Peyer's patch (tissue), 4 donors: ENCODE measurements at regions not wholly inside any gene's neighbourhood (a gene's known extent, or its start where the extent isn't known, plus 50 kb on each side); places are given as distances from the start of the nearest gene placed in this dataset.

ENCODE experiments used
- POLR2A ChIP-seq, 2 donors: fragments of 450-650 bp; IDR thresholded peaks; one replicate each; pipeline ENCODE4 v1.5.1; 2017; ENCODE audit warnings: antibody characterized with exemption in 2 of 2, mild to moderate bottlenecking in 2 of 2, moderate library complexity in 2 of 2
- TF ChIP-seq, protein P1 (sequence below), 6 experiments: fragments of 450-650 bp in 4 of 6; fragments of 200-600 bp in 2 of 6; sonication (generic) in 1 of 6; IDR thresholded peaks; one replicate each; pipeline ENCODE4 v1.5.1; 2017 to 2019; ENCODE audit warnings: antibody characterized with exemption in 6 of 6, mild to moderate bottlenecking in 3 of 6, moderate library complexity in 1 of 6

DNA sequence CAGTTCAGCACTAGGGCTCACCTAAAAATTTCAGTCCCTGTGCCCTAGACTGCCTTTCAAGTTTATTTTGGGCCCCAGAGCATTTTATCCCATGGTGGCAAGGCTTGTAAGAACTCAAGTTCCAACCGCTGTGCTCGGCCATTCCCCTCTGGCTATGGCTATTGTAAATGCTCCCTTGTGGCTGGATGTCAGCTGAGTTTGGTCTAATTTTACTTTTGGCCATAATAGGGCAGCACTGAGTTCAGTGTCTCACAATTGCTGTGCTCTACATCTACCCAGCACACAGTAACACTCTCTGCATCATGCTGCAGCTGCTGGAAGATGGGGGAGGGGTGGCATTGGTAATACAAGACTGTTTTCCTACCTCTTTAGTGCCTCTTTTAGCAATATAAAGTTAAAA is 210.8 kb upstream of the IRS4 start:
- TF ChIP-seq, protein P1, sequence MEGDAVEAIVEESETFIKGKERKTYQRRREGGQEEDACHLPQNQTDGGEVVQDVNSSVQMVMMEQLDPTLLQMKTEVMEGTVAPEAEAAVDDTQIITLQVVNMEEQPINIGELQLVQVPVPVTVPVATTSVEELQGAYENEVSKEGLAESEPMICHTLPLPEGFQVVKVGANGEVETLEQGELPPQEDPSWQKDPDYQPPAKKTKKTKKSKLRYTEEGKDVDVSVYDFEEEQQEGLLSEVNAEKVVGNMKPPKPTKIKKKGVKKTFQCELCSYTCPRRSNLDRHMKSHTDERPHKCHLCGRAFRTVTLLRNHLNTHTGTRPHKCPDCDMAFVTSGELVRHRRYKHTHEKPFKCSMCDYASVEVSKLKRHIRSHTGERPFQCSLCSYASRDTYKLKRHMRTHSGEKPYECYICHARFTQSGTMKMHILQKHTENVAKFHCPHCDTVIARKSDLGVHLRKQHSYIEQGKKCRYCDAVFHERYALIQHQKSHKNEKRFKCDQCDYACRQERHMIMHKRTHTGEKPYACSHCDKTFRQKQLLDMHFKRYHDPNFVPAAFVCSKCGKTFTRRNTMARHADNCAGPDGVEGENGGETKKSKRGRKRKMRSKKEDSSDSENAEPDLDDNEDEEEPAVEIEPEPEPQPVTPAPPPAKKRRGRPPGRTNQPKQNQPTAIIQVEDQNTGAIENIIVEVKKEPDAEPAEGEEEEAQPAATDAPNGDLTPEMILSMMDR (IDR thresholded peaks at IDR 0.05) = no peak
- TF ChIP-seq POLR2A (IDR thresholded peaks at IDR 0.05) = no peak
